GM18867 (cell line): ENCODE measurements at regions not wholly inside any gene's neighbourhood (a gene's known extent, or its start where the extent isn't known, plus 50 kb on each side); places are given as distances from the start of the nearest gene placed in this dataset.
"Not testable (repeated sequence)": the region's sequence is repeated elsewhere in the genome, so short reads cannot be mapped to it uniquely, and the experiment has no call there.

Source experiments
- ATAC-seq: cut with Tn5 transposase; IDR thresholded peaks from one replicate; pipeline ENCODE4 v1.9.1; 2021; ENCODE audit warnings: mild to moderate bottlenecking, moderate library complexity; ENCODE audit not compliant: unreplicated experiment

GRCh38 chr1:29604796-29605195 is 368.5 kb downstream of the PTPRU start:
- not testable (repeated sequence) for ATAC-seq

GRCh38 chr1:29603622-29604021 is 367.3 kb downstream of the PTPRU start:
- no peak for ATAC-seq

- ATAC-seq: no peak
Measured at GRCh38 chr1:29602203-29602602, 365.9 kb downstream of the PTPRU start.

GRCh38 chr1:29601021-29601420 is 364.7 kb downstream of the PTPRU start:
- ATAC-seq: no peak

- no peak for ATAC-seq
Measured at GRCh38 chr1:29599826-29600225, 363.5 kb downstream of the PTPRU start.

GRCh38 chr1:29599071-29599470 is 362.7 kb downstream of the PTPRU start:
- ATAC-seq: no peak

- no peak for ATAC-seq
Measured at GRCh38 chr1:29597861-29598260, 361.5 kb downstream of the PTPRU start.

- ATAC-seq: no peak
Measured at GRCh38 chr1:29593601-29594382, 357.5 kb downstream of the PTPRU start.

- ATAC-seq: no peak
Measured at GRCh38 chr1:29592731-29593130, 356.4 kb downstream of the PTPRU start.

GRCh38 chr1:29592261-29592615 is 355.9 kb downstream of the PTPRU start:
- ATAC-seq: no peak

- no peak for ATAC-seq
Measured at GRCh38 chr1:29591601-29592260, 355.4 kb downstream of the PTPRU start.

GRCh38 chr1:29590583-29591565 is 354.6 kb downstream of the PTPRU start:
- no peak for ATAC-seq

GRCh38 chr1:29589716-29590115 is 353.4 kb downstream of the PTPRU start:
- not testable (repeated sequence) for ATAC-seq

- ATAC-seq: no peak
Measured at GRCh38 chr1:29586991-29587745, 350.8 kb downstream of the PTPRU start.

GRCh38 chr1:29586215-29586614 is 349.9 kb downstream of the PTPRU start:
- no peak for ATAC-seq

- ATAC-seq: no peak
Measured at GRCh38 chr1:29585656-29586055, 349.3 kb downstream of the PTPRU start.

GRCh38 chr1:29585201-29585600 is 348.9 kb downstream of the PTPRU start:
- ATAC-seq: no peak

- no peak for ATAC-seq
Measured at GRCh38 chr1:29584776-29585175, 348.5 kb downstream of the PTPRU start.

- no peak for ATAC-seq
Measured at GRCh38 chr1:29584362-29584761, 348.0 kb downstream of the PTPRU start.

GRCh38 chr1:29583727-29584126 is 347.4 kb downstream of the PTPRU start:
- no peak for ATAC-seq

GRCh38 chr1:29581256-29581655 is 344.9 kb downstream of the PTPRU start:
- no peak for ATAC-seq
